Testis (tissue), 2 donors: ENCODE measurements at regions not wholly inside any gene's neighbourhood (a gene's known extent, or its start where the extent isn't known, plus 50 kb on each side); places are given as distances from the start of the nearest gene placed in this dataset.

Experiments used
- POLR2A ChIP-seq: fragments of 450-650 bp; IDR thresholded peaks from one replicate; pipeline ENCODE4 v1.6.1; 2017; ENCODE audit warnings: antibody characterized with exemption, mild to moderate bottlenecking, moderate library complexity
- TF ChIP-seq, protein P1 (sequence below), 3 experiments: fragments of 450-650 bp in 2 of 3; fragments of 200-600 bp in 1 of 3; sonication (generic) in 1 of 3; IDR thresholded peaks; one replicate each; pipeline ENCODE4 v1.5.1; 2016 to 2019; ENCODE audit warnings: antibody characterized with exemption in 3 of 3, mild to moderate bottlenecking in 2 of 3, moderate library complexity in 1 of 3

DNA sequence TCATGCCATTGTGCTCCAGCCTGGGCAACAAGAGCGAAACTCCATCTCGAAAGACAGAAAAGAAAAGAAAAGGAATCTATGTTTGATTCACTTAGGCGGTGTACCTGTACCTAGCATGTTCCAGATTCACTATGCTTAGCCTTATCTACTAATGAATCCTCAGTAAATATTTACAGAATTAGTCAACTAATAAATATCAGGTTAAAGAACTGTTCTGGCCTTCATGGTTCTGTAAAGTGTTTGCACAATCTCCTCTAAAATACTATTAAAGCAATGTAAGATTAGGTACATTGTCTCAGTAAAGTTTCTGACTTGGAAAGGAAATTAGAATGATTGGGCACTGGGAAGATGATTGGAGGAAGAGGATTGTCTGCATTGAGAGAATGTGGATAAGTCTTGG, 2770.4 kb downstream of the PCDH9 start:
- no peak for TF ChIP-seq POLR2A
- TF ChIP-seq, protein P1, sequence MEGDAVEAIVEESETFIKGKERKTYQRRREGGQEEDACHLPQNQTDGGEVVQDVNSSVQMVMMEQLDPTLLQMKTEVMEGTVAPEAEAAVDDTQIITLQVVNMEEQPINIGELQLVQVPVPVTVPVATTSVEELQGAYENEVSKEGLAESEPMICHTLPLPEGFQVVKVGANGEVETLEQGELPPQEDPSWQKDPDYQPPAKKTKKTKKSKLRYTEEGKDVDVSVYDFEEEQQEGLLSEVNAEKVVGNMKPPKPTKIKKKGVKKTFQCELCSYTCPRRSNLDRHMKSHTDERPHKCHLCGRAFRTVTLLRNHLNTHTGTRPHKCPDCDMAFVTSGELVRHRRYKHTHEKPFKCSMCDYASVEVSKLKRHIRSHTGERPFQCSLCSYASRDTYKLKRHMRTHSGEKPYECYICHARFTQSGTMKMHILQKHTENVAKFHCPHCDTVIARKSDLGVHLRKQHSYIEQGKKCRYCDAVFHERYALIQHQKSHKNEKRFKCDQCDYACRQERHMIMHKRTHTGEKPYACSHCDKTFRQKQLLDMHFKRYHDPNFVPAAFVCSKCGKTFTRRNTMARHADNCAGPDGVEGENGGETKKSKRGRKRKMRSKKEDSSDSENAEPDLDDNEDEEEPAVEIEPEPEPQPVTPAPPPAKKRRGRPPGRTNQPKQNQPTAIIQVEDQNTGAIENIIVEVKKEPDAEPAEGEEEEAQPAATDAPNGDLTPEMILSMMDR (IDR thresholded peaks at IDR 0.05) = no peak
